Kidney (tissue), 13 donors: ENCODE measurements at regions not wholly inside any gene's neighbourhood (a gene's known extent, or its start where the extent isn't known, plus 50 kb on each side); places are given as distances from the start of the nearest gene placed in this dataset.
"Not testable (repeated sequence)": the region's sequence is repeated elsewhere in the genome, so short reads cannot be mapped to it uniquely, and the experiment has no call there.

Experiments used
- DNase-seq, 5 donors: peaks; one replicate each; pipeline ENCODE4 v3.0.0-alpha.2; 2013 to 2020
- FAIRE-seq: peaks from 2 replicates; lab custom pipeline; 2012; peaks lifted over from hg19 to GRCh38; lab: Jason Lieb, UNC
- H3K27ac ChIP-seq, 2 donors: one replicate each; pipeline ENCODE4 v1.7.0; 2013; ENCODE audit warnings: low read depth in 2 of 2, low read length in 2 of 2, inconsistent platforms in 1 of 2
- H3K27me3 ChIP-seq: one replicate; pipeline ENCODE4 v1.7.1; 2013; ENCODE audit warnings: low read length, inconsistent platforms; ENCODE audit not compliant: control insufficient read depth, insufficient read depth
- H3K36me3 ChIP-seq, 3 donors: one replicate each; pipeline versions ENCODE4 v1.7.0 to v1.7.1; 2013; ENCODE audit warnings: low read length in 3 of 3, control low read depth in 1 of 3, inconsistent platforms in 1 of 3; ENCODE audit not compliant: insufficient read depth in 3 of 3, control insufficient read depth in 2 of 3
- H3K4me1 ChIP-seq, 3 donors: one replicate each; pipeline versions ENCODE4 v1.7.0 to v1.7.1; 2013; ENCODE audit warnings: low read length in 3 of 3, inconsistent platforms in 1 of 3, low read depth in 1 of 3; ENCODE audit not compliant: control insufficient read depth in 2 of 3, insufficient read depth in 2 of 3
- H3K4me3 ChIP-seq, 3 donors: one replicate each; pipeline versions ENCODE4 v1.7.0 to v1.8.1; 2013; ENCODE audit warnings: low read length in 3 of 3, control low read depth in 1 of 3, inconsistent platforms in 1 of 3
- H3K9ac ChIP-seq, 3 donors: one replicate each; pipeline versions ENCODE4 v1.7.0 to v1.7.1; 2013; ENCODE audit warnings: low read length in 3 of 3, control low read depth in 1 of 3, inconsistent platforms in 1 of 3
- H3K9me3 ChIP-seq, 3 donors: one replicate each; pipeline versions ENCODE4 v1.7.0 to v1.7.1; 2013; ENCODE audit warnings: low read length in 3 of 3, control low read depth in 1 of 3, inconsistent platforms in 1 of 3; ENCODE audit not compliant: control insufficient read depth in 2 of 3, insufficient read depth in 1 of 3
- intact Hi-C: fragments of 100-400 bp; cut with DNase I; formaldehyde crosslinking; loops from one replicate; pipeline ENCODE4 v1.11.1; 2022
- TF ChIP-seq, protein P1 (sequence below): IDR thresholded peaks from 3 replicates; pipeline ENCODE4 v1.5.1; 2012; ENCODE audit warnings: mild to moderate bottlenecking, moderate library complexity, borderline replicate concordance; ENCODE audit not compliant: insufficient read depth; ENCODE audit errors: extremely low read depth
- donor health status: control.
- donor health status: control.
- donor health status: control.
- donor health status: control.
- donor health status: control.
- donor health status: DM: yes; HTN: yes; CAD: no.
- donor health status: Normal renal cell carcinoma (clear cell type).

DNA sequence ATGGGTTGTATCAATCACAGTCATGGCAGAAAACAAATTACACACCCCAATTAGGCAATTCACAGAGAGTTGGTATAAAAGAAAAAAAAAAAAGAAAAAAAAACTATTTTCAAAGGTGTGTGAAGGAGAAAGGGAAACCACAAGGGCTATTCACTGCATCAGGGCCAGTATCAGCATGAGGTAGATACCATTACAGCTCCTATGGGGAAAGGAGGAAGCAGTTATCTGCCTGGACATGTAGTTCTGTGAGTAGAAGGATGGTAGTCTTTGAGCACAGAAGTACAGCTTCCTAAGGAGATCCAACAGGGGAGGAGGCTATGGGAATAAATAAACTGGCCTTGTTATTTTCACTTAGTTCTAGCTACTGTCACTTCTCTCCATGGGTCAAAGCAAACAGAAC is 746.1 kb downstream of the LUZP2 start:
- Histone ChIP-seq H3K4me3 (no peak overlapping the region), H3K4me1 (no peaks in the 10 kb centered on the region), H3K9me3 (no peaks in the 10 kb centered on the region), H3K9ac (no peak overlapping the region), H3K36me3 (no peaks in the 10 kb centered on the region), H3K27me3 (no peaks in the 10 kb centered on the region), H3K27ac (no peak overlapping the region)
- FAIRE-seq = no peak
- intact Hi-C loops = no loop called here
- TF ChIP-seq, protein P1, sequence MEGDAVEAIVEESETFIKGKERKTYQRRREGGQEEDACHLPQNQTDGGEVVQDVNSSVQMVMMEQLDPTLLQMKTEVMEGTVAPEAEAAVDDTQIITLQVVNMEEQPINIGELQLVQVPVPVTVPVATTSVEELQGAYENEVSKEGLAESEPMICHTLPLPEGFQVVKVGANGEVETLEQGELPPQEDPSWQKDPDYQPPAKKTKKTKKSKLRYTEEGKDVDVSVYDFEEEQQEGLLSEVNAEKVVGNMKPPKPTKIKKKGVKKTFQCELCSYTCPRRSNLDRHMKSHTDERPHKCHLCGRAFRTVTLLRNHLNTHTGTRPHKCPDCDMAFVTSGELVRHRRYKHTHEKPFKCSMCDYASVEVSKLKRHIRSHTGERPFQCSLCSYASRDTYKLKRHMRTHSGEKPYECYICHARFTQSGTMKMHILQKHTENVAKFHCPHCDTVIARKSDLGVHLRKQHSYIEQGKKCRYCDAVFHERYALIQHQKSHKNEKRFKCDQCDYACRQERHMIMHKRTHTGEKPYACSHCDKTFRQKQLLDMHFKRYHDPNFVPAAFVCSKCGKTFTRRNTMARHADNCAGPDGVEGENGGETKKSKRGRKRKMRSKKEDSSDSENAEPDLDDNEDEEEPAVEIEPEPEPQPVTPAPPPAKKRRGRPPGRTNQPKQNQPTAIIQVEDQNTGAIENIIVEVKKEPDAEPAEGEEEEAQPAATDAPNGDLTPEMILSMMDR = no peak
- no peak for DNase-seq

DNA sequence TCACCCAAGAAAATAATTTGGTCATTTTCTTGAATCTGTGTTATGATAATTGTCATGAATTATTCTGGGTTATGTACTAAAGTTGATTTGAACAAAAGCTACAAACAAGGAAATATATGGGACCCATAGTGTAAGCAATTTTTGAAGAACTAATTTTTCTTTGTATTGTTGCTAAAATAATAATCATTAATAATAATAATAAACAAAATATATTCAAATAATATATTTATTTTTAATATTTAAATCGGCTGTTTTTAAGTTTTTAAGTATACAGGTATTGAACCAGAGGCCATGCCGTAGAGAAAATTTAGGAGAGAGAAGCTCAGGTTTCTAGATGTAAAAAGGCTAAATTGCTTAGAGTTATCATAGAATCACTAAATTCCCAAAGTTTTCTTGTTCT is 747.3 kb downstream of the LUZP2 start:
- no peaks in the 10 kb centered on the region for H3K27me3 ChIP-seq
- no peak overlapping the region for H3K27ac ChIP-seq
- intact Hi-C loops = no loop called here
- no peak overlapping the region for H3K4me3 ChIP-seq
- no peak for DNase-seq
- FAIRE-seq = no peak
- no peaks in the 10 kb centered on the region for H3K4me1 ChIP-seq
- H3K9me3 ChIP-seq = no peaks in the 10 kb centered on the region
- no peak overlapping the region for H3K9ac ChIP-seq
- no peaks in the 10 kb centered on the region for H3K36me3 ChIP-seq
- TF ChIP-seq, protein P1 = no peak

DNA sequence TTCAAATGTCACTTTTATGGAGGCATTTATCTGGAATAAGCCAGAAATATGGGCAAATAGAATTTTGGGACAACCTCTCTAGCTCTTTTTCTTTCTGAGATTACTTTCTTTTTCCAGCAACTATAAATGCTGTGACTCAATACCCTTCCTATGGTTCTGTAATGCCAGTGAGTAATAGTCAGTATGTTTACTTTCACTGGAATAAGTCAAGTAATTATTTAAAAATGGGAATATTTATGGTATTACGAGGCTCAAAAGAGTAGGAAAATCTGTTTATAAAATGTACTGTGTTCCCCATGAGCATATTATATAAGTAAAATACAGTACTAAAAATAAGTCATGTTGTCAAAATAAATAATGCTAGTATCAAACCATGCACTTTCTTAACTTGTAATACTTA is 750.5 kb downstream of the LUZP2 start:
- TF ChIP-seq, protein P1 = no peak
- FAIRE-seq = no peak
- H3K36me3 ChIP-seq = no peaks in the 10 kb centered on the region

DNA sequence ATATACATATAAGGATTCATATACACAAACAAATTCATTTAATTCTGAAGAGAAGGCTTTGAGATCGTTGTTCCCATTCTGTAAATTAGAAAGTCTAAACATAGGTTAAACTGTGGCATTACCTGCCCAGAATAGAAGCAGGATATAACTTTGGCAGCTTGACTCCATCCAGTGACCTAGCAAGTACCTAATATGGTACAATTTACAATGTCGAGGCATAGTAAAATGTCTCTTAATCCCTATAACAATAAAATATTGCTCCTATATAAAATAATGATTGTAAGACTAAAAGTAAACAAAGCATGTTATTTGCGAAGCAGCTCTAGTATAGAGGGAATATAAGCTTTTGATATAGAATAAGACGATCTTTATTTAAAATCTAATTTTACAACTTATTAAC is 756.0 kb downstream of the LUZP2 start:
- no peaks in the 10 kb centered on the region for H3K27me3 ChIP-seq
- intact Hi-C loops = no loop called here
- H3K9me3 ChIP-seq = no peaks in the 10 kb centered on the region
- H3K4me3 ChIP-seq = no peak overlapping the region
- no peak overlapping the region for H3K27ac ChIP-seq
- H3K4me1 ChIP-seq = no peaks in the 10 kb centered on the region
- H3K9ac ChIP-seq = no peak overlapping the region
- no peaks in the 10 kb centered on the region for H3K36me3 ChIP-seq
- FAIRE-seq = no peak
- no peak for DNase-seq
- TF ChIP-seq, protein P1 = no peak

More for the DNA sequence above, 750.5 kb downstream of the LUZP2 start:
- Histone ChIP-seq H3K27ac (no peak overlapping the region), H3K9ac (no peak overlapping the region), H3K9me3 (no peaks in the 10 kb centered on the region), H3K4me3 (no peak overlapping the region), H3K4me1 (no peaks in the 10 kb centered on the region), H3K27me3 (no peaks in the 10 kb centered on the region)
- no peak for DNase-seq
- intact Hi-C loops = no loop called here

DNA sequence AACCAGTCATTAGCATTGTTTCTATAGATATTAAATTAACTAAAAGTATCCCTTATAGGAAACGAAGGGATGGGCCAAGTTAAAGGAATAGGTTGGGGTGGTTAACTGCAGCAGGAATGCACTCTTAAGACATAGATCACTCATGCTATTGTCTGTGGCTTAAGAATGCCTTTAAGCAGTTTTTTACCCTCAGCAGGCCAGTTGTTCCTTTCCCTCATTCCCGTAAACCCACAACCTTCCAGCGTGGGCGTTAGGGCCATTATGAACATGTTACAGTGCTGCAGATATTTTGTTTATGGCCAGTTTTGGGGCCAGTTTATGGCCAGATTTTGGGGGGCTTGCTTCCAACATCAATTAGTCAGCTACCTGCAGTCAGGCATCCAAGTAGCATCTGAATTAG is 767.0 kb downstream of the LUZP2 start:
- H3K27ac ChIP-seq, H3K4me1 ChIP-seq, H3K36me3 ChIP-seq, H3K27me3 ChIP-seq, H3K9me3 ChIP-seq, intact Hi-C loops, DNase-seq, H3K4me3 ChIP-seq, H3K9ac ChIP-seq, FAIRE-seq: not testable (repeated sequence)
